ENCODE measurements at regions not wholly inside any gene's neighbourhood (a gene's known extent, or its start where the extent isn't known, plus 50 kb on each side); places are given as distances from the start of the nearest gene placed in this dataset.

- TF ChIP-seq POLR2A (IDR thresholded peaks at IDR 0.05; ENCODE audit: low read length) (no peak), RNF2 (IDR thresholded peaks at IDR 0.05; ENCODE audit: borderline replicate concordance, low read depth) (no peak), CTCF (IDR thresholded peaks at IDR 0.05) (no peak), MAZ (IDR thresholded peaks at IDR 0.05; ENCODE audit: borderline replicate concordance, low read depth, low read length) (no peak), HOXA7 (CRISPR knock-in tag; IDR thresholded peaks at IDR 0.05) (no peak), CHD2 (IDR thresholded peaks at IDR 0.05; ENCODE audit: low read length, partially characterized antibody) (no peak), MYC (IDR thresholded peaks at IDR 0.05; ENCODE audit: borderline replicate concordance, low read length) (no peak), USF2 (IDR thresholded peaks at IDR 0.05) (no peak), ZNF302 (CRISPR knock-in tag; IDR thresholded peaks at IDR 0.05) (no peak)
Measured at GRCh38 chrX:45347877-45348276, 147.2 kb upstream of the DIPK2B start.
